Left hindlimb (tissue), 1 donor: ENCODE measurements at regions not wholly inside any gene's neighbourhood (a gene's known extent, or its start where the extent isn't known, plus 50 kb on each side); places are given as distances from the start of the nearest gene placed in this dataset.
"Not testable (repeated sequence)": the region's sequence is repeated elsewhere in the genome, so short reads cannot be mapped to it uniquely, and the experiment has no call there.

ENCODE experiments used
- DNase-seq: peaks from one replicate; pipeline ENCODE4 v3.0.0-alpha.2; 2018

GRCh38 chr5:135776457-135776856 lies 58.0 kb upstream of the SLC25A48 start:
- no peak for DNase-seq

GRCh38 chr5:135761746-135762145 lies 72.7 kb upstream of the SLC25A48 start:
- DNase-seq, result peak; percentile 32

- no peak for DNase-seq
These were observed 75.2 kb upstream of the SLC25A48 start for GRCh38 chr5:135759149-135759784.

DNA sequence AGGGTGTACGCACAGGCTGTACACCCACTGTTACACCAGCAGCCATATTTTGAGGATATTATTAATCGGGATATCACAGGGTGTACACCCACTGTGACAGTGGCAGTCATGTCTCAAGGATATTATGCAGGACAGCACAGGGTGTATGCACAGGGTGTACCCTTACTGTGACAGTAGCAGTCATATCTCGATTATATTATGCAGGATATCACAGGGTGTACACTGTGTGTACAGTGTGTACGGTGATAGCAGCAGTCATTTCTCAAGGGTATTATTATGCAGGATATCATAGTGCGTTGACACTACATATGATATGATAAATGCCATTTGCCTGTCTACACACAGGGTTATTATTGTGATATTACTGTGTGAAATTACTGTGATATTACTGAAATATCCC lies 80.5 kb upstream of the SLC25A48 start:
- no peak for DNase-seq

- no peak for DNase-seq
These were observed 84.0 kb upstream of the SLC25A48 start for GRCh38 chr5:135750506-135750905.

DNA sequence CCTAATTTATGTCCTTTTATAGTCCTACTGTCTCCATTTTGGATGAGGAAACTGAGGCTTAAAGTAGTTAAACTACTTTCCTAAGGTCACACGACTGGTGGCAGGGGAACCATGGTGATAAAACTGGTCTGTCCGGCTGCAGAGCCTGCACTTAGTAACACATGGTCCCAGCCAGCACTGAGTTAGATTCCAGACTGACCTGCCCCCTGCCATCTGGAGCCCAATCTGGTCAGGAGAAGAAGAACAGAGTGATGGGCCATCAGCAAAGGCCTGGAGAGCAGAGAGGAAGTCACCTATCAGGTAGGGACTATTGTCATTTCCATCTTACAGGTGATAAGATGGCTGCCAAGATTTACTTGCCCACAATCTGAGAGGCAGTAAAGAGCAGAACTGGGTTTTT lies 86.6 kb upstream of the SLC25A48 start:
- no peak for DNase-seq

- no peak for DNase-seq
These were observed 88.5 kb upstream of the SLC25A48 start for GRCh38 chr5:135745897-135746500.

- no peak for DNase-seq
These were observed 90.6 kb upstream of the SLC25A48 start for GRCh38 chr5:135743705-135744411.

GRCh38 chr5:135743181-135743580 lies 91.3 kb upstream of the SLC25A48 start:
- no peak for DNase-seq

DNA sequence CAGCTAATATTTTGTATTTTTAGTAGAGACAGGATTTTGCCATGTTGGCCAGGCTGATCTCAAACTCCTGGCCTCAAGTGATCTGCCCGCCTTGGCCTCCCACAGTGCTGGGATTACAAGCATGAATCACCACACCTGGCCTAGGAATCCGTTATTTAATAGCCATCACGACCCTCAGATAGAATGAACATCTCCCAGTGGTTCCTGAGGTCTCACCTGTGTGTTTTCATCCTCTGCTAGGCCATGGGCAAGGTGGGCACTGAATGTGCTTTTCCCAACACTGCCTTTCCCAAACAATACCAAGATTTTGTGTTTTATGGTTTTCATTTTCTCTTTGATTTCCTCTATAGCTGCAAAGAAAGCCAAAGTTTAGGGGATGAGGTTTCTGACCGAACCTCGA lies 92.2 kb upstream of the SLC25A48 start:
- DNase-seq, result not testable (repeated sequence)

DNA sequence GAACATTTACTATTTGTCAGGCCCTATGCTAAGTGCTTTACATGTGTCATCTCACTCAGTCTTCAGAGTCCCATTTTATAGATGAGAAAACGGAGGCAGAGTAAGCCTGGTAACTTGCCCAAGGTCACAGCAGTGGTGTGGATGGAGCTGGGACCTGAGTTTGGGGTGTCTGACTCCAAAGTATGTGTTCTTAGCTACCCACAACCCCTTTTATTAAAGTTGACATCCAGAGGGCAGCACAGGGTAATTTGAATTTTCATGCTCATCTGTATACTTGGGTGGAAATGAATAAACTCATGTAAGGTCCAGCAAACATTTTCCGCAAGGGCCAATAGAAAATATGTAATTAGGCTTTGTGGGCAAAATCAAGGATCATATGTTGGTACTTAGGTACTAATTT lies 93.4 kb upstream of the SLC25A48 start:
- DNase-seq, result no peak

- no peak for DNase-seq
These were observed 94.0 kb upstream of the SLC25A48 start for GRCh38 chr5:135740475-135740874.

DNA sequence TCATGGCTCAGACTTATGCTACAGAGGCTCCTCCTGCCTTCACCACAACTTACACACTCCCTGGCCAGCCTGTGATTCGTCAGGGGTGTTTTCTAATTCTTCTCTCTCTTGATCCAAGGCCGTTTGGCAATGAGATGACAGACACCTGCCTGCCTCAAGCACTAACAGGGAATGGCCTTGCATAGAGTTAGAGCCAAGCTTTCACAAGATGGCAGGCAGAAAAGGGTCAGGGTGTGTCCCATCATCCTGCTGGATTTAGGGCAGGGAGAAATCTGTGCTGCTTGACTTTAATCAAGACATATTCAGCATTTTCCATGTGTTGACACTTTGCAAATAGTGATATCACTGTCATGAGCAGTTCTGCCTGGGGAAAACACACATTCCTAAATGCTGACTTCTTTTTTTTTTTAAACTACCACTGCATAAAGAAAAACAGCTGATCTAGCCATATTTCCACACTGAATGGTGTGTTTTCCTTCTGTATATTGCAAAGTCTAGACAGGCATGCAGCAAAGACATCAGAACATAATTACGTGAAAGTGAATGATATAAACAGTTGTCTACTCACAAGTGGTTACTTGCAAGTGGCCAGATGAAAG lies 95.0 kb upstream of the SLC25A48 start:
- no peak for DNase-seq

- no peak for DNase-seq
These were observed 95.9 kb upstream of the SLC25A48 start for GRCh38 chr5:135738564-135738875.

DNA sequence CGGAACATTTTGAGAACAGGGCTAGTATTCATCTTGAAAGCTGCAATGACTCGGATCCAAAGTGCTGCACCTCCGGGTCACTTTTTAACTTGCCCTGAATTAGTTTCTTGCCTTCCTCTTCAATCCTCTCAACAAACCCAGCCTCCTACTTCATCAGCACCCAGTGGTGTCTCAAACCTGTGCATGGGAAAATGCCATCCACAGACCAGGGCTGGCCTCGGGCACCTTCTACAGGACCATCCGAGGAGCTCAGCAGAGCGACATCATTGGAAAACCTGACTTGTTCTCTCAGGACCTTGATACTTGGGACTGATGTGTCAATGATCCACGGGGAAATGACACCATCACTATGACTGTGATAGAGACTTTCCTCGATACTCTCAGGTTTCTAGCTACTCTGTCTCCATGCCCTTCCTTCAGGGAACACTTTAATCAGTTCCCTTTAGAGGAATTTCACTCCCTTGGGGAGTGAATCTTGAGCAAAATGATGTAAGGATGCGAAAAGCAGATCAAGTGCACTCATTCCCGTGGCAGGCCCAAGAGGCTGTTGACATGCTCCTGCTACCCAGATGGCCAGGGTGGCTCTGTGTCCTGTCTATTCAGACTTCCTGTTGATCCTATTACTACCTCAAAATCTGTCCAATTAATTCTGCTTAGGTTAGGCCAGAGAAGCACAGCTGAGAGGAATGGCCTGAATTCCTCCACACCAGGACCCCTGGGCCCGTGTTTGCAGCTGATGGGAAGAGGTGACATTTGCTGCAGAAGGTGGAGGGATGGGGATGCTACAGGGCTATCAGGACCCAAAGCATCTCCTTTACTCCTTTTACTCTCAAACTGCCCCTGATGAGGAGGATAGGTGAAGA lies 96.5 kb upstream of the SLC25A48 start:
- no peak for DNase-seq

- DNase-seq, result not testable (repeated sequence)
These were observed 97.5 kb upstream of the SLC25A48 start for GRCh38 chr5:135736952-135737351.

GRCh38 chr5:135735831-135736230 lies 98.6 kb upstream of the SLC25A48 start:
- no peak for DNase-seq

- DNase-seq, result not testable (repeated sequence)
These were observed 99.5 kb upstream of the SLC25A48 start for GRCh38 chr5:135734956-135735355.

GRCh38 chr5:135731034-135731433 lies 103.4 kb upstream of the SLC25A48 start:
- not testable (repeated sequence) for DNase-seq

DNA sequence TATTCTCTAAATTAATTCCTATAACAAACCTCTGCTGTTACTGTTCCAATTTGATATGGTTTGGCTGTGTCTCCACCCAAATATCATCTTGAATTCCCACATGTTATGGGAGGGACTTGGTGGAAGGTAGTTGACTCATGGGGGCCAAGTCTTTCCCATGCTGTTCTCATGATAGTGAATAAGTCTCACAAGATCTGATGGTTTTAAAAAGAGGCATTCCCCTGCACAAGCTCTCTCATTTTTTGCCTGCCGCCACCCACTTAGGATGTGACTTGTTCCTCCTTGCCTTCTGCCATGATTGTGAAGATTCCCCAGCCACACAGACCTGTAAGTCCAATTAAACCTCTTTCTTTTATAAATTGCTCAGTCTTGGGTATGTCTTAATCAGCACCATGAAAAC lies 104.3 kb upstream of the SLC25A48 start:
- DNase-seq, result not testable (repeated sequence)

DNA sequence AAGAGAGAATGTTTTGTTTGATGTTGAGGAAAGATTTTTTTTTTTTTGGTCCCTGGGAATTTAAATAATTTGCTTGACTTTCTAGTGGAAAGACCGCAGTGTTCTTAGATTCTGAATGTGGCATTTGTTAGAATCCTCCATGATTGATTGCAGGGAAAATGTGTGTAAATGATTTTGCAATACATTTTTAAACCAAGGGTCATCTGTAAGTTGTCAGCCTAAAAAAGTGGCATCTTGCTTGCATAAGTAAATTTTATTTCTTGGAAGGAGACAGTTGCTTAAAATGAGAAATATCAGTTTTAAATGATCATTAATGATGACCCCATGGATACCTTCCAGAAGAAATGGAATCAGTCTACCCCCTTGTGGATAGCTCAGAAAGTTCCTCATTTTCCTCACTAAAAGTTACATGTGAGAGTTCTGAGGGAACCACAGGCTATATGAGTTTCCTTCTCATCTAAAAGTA lies 105.1 kb upstream of the SLC25A48 start:
- no peak for DNase-seq

DNA sequence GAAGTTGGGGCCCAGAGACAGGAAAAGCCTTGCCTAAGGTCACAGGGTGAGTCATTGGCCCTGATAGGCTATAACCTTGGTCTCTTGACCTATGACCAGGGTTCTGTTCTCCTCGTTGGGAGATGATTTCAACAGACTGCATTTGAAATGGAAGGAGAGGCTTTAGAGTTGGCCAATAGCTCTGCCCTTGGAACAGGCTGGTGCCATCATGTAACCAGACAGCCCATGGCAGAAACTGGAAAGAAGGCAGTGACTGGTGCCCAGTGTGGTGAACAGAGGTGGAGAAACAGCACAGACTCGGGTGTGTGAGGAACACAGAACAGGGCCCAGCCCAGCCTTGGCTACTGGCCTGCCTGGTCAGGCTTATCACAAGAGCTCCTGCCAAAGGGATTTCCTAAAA lies 109.8 kb upstream of the SLC25A48 start:
- DNase-seq, result no peak

DNA sequence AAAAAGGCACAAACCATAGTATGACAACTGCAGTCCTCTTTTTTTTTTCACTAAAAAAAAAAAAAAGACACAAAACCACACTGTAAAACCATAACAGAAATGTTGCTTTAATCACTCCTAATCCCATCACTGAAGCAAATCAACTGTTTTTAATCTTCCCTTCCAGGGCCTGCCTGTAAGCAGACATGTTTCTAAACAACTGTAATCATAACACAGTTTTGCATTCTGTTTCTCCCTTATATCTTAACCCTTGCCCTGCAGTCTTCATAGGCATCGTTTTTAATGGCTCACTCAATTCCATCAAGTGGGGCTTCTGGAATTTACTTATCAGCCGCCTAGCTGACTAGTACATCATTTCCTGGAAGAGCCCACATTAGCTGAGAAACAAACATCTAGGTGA lies 111.0 kb upstream of the SLC25A48 start:
- no peak for DNase-seq
